ENCODE measurements at regions not wholly inside any gene's neighbourhood (a gene's known extent, or its start where the extent isn't known, plus 50 kb on each side); places are given as distances from the start of the nearest gene placed in this dataset.
"Not testable (repeated sequence)": the region's sequence is repeated elsewhere in the genome, so short reads cannot be mapped to it uniquely, and the experiment has no call there.

DNA sequence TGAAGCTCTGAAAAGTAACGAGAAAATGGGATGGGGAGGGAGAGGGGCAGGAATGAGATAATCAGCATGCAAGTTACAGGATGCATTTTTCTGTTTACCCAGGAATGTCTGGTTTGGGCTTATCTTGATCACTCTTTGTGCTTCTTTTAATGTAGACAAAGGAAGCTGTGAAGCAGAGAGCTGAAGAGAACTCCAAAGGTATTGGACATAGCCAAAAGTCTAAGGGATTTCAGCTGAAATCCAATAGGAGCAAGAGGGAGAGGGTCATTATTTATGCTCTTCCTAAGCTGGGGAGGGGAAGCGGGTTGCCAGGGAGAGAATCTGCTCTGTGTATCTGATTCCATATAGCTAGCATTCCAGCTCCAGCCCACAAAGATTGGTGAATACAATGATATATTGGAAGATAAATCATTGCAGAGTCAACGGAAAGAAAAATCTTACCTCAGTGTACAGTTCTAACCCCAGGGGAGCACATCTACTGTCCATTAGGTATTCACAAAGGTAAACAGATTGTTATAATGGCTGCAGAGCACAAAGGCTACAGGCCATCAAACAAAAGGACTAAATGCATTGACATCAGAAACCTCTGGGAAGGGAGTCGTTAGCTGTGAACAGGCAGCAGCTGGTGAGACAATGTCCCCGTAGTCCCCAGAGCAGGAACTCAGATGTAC lies 61.0 kb upstream of the PELI2 start:
- DNase-seq = no peak

DNA sequence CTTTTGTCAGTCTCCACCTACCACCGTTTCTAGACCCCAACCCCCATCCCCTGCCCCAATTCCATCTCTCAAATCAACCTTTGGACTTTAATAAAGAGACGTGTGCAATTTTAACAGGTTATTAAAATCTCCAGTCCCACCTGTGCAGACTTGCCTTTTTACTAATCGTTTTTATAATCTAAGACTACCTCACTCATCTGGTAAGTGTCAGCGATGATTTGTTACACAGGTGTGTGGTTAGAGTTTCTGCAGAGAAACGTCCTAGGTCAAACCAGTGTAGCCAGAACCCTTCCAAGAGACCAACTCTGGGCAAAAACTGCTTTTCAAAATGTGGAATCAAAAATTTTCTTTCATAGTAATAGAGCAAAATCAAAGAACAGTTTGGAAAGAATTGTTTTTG lies 60.4 kb upstream of the PELI2 start:
- DNase-seq = no peak

DNA sequence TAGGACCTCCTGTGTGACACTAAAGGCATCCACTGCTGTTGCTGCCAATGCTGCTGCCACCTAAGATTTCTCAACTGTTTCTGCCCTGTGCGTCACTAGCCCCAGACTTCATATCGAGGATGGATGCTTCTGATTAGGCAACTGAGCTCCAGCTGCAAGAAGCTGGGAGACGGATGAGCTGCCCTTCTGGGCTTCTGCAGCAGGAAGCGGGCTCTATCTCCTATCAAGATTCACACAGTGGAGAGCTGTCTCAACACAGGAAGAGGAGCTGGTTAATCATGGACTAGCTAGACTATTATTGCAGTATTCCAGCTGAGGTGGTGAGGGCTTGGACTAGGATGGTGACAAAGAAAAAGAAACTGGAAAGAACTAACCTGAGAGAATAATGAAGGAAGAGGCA lies 59.2 kb upstream of the PELI2 start:
- DNase-seq = no peak

DNA sequence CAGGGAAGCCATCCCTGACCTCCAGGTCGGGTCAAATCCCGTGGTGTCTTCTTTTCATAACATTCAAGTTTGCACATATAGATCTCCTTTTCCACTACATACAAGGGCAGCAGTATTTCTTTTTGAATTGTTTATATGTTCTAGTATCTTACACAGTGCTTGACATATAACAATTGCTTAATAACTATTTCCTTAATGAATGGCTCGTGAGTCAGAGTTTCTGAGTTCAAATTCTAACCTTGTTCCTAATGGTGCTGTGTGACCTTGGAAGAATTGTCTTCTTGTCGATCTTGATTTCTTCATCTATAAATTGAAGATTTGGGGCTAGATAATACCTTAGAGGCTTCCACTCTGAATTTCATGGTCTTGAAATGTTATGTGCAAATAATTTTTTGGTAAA lies 57.2 kb upstream of the PELI2 start:
- no peak for DNase-seq

DNA sequence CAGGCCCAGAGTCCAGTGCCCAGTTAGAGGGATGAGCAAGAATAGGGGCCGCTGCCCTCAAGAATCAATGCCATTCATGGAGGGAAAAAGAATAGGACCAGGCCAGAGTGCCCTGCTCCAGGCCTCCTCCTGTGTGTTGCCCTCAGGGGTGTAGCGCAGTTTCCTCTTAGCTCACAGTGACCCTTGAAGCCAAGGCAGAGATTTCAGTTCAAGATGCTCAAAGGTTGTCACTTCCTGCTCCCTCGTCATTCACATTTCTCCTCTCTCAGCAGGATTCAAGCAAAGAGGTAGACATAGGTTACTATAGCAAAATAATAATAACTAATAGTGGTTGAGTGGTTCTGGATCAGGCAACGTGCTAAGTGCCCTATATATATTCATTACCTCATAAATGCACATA lies 55.1 kb upstream of the PELI2 start:
- no peak for DNase-seq

DNA sequence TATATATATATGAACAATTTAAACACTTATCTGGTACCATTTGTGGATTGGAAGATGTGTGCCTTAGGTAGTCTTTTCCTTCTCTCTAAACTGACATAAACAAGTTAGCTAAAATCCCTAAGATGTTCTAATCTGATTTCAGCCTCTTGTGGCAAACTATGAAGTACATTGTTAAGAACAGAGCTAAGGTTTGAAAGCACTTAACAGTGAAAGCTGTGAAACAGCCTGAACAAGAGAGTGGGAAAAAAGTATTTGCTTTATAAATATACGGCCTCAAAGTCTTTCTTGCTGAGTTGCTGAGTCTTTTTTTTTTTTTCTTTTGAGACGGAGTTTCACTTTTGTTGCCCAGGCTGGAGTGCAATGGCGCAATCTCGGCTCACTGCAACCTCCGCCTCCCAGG lies 53.7 kb upstream of the PELI2 start:
- DNase-seq = no peak

DNA sequence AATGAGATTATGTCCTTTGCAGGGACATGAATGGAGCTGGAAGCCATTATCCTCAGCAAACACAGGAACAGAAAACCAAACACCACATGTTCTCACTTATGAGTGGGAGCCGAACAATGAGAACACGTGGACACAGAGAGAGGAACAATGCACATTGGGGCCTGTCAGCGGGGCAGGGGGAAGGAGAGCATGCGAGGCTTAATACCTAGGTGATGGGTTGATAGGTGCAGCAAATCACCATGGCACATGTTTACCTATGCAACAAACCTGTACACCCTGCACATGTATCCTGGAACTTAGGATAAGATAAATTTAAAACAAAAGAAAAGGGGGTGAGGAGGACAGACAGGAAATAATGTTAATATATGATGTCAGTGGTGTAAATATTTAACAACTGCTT lies 53.0 kb upstream of the PELI2 start:
- not testable (repeated sequence) for DNase-seq

DNA sequence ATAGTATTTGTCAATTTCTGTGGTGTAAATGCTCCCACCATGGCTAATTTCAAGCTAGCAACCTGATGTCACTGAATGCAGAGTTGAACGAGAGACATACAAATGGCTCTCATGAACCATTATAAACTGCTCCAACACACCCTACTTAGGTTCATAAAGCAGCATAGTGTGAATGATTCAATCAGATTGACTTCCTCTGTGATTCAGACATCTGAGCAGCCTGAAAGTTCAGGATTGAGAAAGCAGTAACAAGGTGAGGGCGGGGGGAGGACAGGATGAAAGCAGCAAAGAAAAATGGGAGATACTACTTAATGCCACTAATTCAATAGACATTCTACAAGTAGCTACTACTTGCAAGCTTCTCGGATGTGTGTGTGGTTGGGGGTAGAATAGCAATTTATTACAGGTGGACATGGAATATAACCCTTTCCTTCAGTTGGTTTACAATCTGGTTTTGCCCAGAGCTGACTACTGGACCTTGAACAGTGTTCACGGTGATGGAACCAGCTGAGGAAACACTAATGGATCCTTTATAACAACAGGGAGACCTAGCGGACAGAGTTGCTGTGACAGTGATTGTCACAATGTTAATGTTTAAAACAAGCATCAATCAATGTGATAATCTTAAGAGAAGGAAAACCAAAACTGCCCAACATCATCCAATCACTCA lies 52.5 kb upstream of the PELI2 start:
- no peak for DNase-seq

Measured in GOT3 (cell line).